ENCODE measurements at regions not wholly inside any gene's neighbourhood (a gene's known extent, or its start where the extent isn't known, plus 50 kb on each side); places are given as distances from the start of the nearest gene placed in this dataset.
A peak's percentile ranks its signal among the peaks of the same experiment; 100 is the strongest.

GRCh38 chr6:53974941-53975340, 136.3 kb upstream of the MLIP start:
- no peaks in the 10 kb centered on the region for H3K9me3 ChIP-seq (ENCODE audit: low read length)
- no peaks in the 10 kb centered on the region for H3K4me1 ChIP-seq (ENCODE audit: insufficient read depth, low read length)
- H3K36me3 ChIP-seq (ENCODE audit: insufficient read depth, low read length), result no peaks in the 10 kb centered on the region
- H3K27me3 ChIP-seq (ENCODE audit: insufficient read depth, low read length), result no peaks in the 10 kb centered on the region
- no peak overlapping the region for H3K4me3 ChIP-seq (ENCODE audit: low read length)
- no peak overlapping the region for H2AFZ ChIP-seq (ENCODE audit: low read depth, low read length)

- H3K36me3 ChIP-seq (ENCODE audit: insufficient read depth, low read length), result no peaks in the 10 kb centered on the region
- H2AFZ ChIP-seq (ENCODE audit: low read depth, low read length), result no peak overlapping the region
- no peaks in the 10 kb centered on the region for H3K9me3 ChIP-seq (ENCODE audit: low read length)
- H3K27me3 ChIP-seq (ENCODE audit: insufficient read depth, low read length), result no peaks in the 10 kb centered on the region
- H3K4me3 ChIP-seq (ENCODE audit: low read length), result no peak overlapping the region
- H3K4me1 ChIP-seq (ENCODE audit: insufficient read depth, low read length), result no peaks in the 10 kb centered on the region
These were observed 135.2 kb upstream of the MLIP start for GRCh38 chr6:53975941-53976615.

GRCh38 chr6:53977551-53977950, 133.7 kb upstream of the MLIP start:
- no peaks in the 10 kb centered on the region for H3K9me3 ChIP-seq (ENCODE audit: low read length)
- no peaks in the 10 kb centered on the region for H3K4me1 ChIP-seq (ENCODE audit: insufficient read depth, low read length)
- H2AFZ ChIP-seq (ENCODE audit: low read depth, low read length), result no peak overlapping the region
- no peaks in the 10 kb centered on the region for H3K27me3 ChIP-seq (ENCODE audit: insufficient read depth, low read length)
- no peak overlapping the region for H3K4me3 ChIP-seq (ENCODE audit: low read length)
- no peaks in the 10 kb centered on the region for H3K36me3 ChIP-seq (ENCODE audit: insufficient read depth, low read length)

GRCh38 chr6:53979468-53980067, 131.7 kb upstream of the MLIP start:
- no peak overlapping the region for H2AFZ ChIP-seq (ENCODE audit: low read depth, low read length)
- H3K4me3 ChIP-seq (ENCODE audit: low read length), result no peak overlapping the region
- no peaks in the 10 kb centered on the region for H3K4me1 ChIP-seq (ENCODE audit: insufficient read depth, low read length)
- no peaks in the 10 kb centered on the region for H3K9me3 ChIP-seq (ENCODE audit: low read length)
- no peaks in the 10 kb centered on the region for H3K36me3 ChIP-seq (ENCODE audit: insufficient read depth, low read length)
- no peaks in the 10 kb centered on the region for H3K27me3 ChIP-seq (ENCODE audit: insufficient read depth, low read length)

- no peaks in the 10 kb centered on the region for H3K27me3 ChIP-seq (ENCODE audit: insufficient read depth, low read length)
- H3K4me1 ChIP-seq (ENCODE audit: insufficient read depth, low read length), result peaks cover 10% of the 10 kb centered on the region
- no peak overlapping the region for H2AFZ ChIP-seq (ENCODE audit: low read depth, low read length)
- no peaks in the 10 kb centered on the region for H3K9me3 ChIP-seq (ENCODE audit: low read length)
- H3K4me3 ChIP-seq (ENCODE audit: low read length), result no peak overlapping the region
- H3K36me3 ChIP-seq (ENCODE audit: insufficient read depth, low read length), result no peaks in the 10 kb centered on the region
These were observed 128.7 kb upstream of the MLIP start for GRCh38 chr6:53982366-53983050.

GRCh38 chr6:53983301-53983700, 127.9 kb upstream of the MLIP start:
- H3K9me3 ChIP-seq (ENCODE audit: low read length), result no peaks in the 10 kb centered on the region
- no peaks in the 10 kb centered on the region for H3K27me3 ChIP-seq (ENCODE audit: insufficient read depth, low read length)
- no peak overlapping the region for H3K4me3 ChIP-seq (ENCODE audit: low read length)
- H2AFZ ChIP-seq (ENCODE audit: low read depth, low read length), result no peak overlapping the region
- H3K4me1 ChIP-seq (ENCODE audit: insufficient read depth, low read length), result peaks cover 10% of the 10 kb centered on the region
- H3K36me3 ChIP-seq (ENCODE audit: insufficient read depth, low read length), result no peaks in the 10 kb centered on the region

GRCh38 chr6:53984163-53984562, 127.1 kb upstream of the MLIP start:
- peaks cover 10% of the 10 kb centered on the region for H3K4me1 ChIP-seq (ENCODE audit: insufficient read depth, low read length)
- H3K36me3 ChIP-seq (ENCODE audit: insufficient read depth, low read length), result no peaks in the 10 kb centered on the region
- no peak overlapping the region for H3K4me3 ChIP-seq (ENCODE audit: low read length)

GRCh38 chr6:53984581-53984980, 126.7 kb upstream of the MLIP start:
- no peaks in the 10 kb centered on the region for H3K9me3 ChIP-seq (ENCODE audit: low read length)
- peaks cover 12% of the 10 kb centered on the region for H3K4me1 ChIP-seq (ENCODE audit: insufficient read depth, low read length)
- no peaks in the 10 kb centered on the region for H3K27me3 ChIP-seq (ENCODE audit: insufficient read depth, low read length)
- no peak overlapping the region for H3K4me3 ChIP-seq (ENCODE audit: low read length)
- no peaks in the 10 kb centered on the region for H3K36me3 ChIP-seq (ENCODE audit: insufficient read depth, low read length)
- no peak overlapping the region for H2AFZ ChIP-seq (ENCODE audit: low read depth, low read length)

More at GRCh38 chr6:53984163-53984562, 127.1 kb upstream of the MLIP start:
- H2AFZ ChIP-seq (ENCODE audit: low read depth, low read length), result no peak overlapping the region
- H3K27me3 ChIP-seq (ENCODE audit: insufficient read depth, low read length), result no peaks in the 10 kb centered on the region
- H3K9me3 ChIP-seq (ENCODE audit: low read length), result no peaks in the 10 kb centered on the region

GRCh38 chr6:53985366-53985765, 125.9 kb upstream of the MLIP start:
- Histone ChIP-seq H2AFZ (ENCODE audit: low read depth, low read length) (no peak overlapping the region), H3K4me1 (ENCODE audit: insufficient read depth, low read length) (peaks cover 13% of the 10 kb centered on the region), H3K27me3 (ENCODE audit: insufficient read depth, low read length) (no peaks in the 10 kb centered on the region), H3K36me3 (ENCODE audit: insufficient read depth, low read length) (no peaks in the 10 kb centered on the region), H3K4me3 (ENCODE audit: low read length) (no peak overlapping the region), H3K9me3 (ENCODE audit: low read length) (no peaks in the 10 kb centered on the region)

- H3K4me3 ChIP-seq (ENCODE audit: low read length), result no peak overlapping the region
These were observed 125.0 kb upstream of the MLIP start for GRCh38 chr6:53986165-53986720.

GRCh38 chr6:53986721-53987521, 124.3 kb upstream of the MLIP start:
- H3K9me3 ChIP-seq (ENCODE audit: low read length), result no peaks in the 10 kb centered on the region
- no peaks in the 10 kb centered on the region for H3K27me3 ChIP-seq (ENCODE audit: insufficient read depth, low read length)
- H2AFZ ChIP-seq (ENCODE audit: low read depth, low read length), result peak overlapping the region; percentile 15
- peak overlapping the region; percentile 22 for H3K4me3 ChIP-seq (ENCODE audit: low read length)
- H3K4me1 ChIP-seq (ENCODE audit: insufficient read depth, low read length), result peaks cover 13% of the 10 kb centered on the region
- H3K36me3 ChIP-seq (ENCODE audit: insufficient read depth, low read length), result no peaks in the 10 kb centered on the region

More at GRCh38 chr6:53986165-53986720, 125.0 kb upstream of the MLIP start:
- H3K9me3 ChIP-seq (ENCODE audit: low read length), result no peaks in the 10 kb centered on the region
- H2AFZ ChIP-seq (ENCODE audit: low read depth, low read length), result peak overlapping the region; percentile 15
- H3K4me1 ChIP-seq (ENCODE audit: insufficient read depth, low read length), result peaks cover 13% of the 10 kb centered on the region
- no peaks in the 10 kb centered on the region for H3K36me3 ChIP-seq (ENCODE audit: insufficient read depth, low read length)
- H3K27me3 ChIP-seq (ENCODE audit: insufficient read depth, low read length), result no peaks in the 10 kb centered on the region

- H3K27me3 ChIP-seq (ENCODE audit: insufficient read depth, low read length), result no peaks in the 10 kb centered on the region
- H3K36me3 ChIP-seq (ENCODE audit: insufficient read depth, low read length), result no peaks in the 10 kb centered on the region
- H3K4me3 ChIP-seq (ENCODE audit: low read length), result no peak overlapping the region
- peaks cover 13% of the 10 kb centered on the region for H3K4me1 ChIP-seq (ENCODE audit: insufficient read depth, low read length)
- H2AFZ ChIP-seq (ENCODE audit: low read depth, low read length), result peak overlapping the region; percentile 15
- H3K9me3 ChIP-seq (ENCODE audit: low read length), result no peaks in the 10 kb centered on the region
These were observed 123.7 kb upstream of the MLIP start for GRCh38 chr6:53987522-53987888.

- H2AFZ ChIP-seq (ENCODE audit: low read depth, low read length), result no peak overlapping the region
These were observed 121.7 kb upstream of the MLIP start for GRCh38 chr6:53989504-53989903.

More at GRCh38 chr6:53989504-53989903, 121.7 kb upstream of the MLIP start:
- H3K9me3 ChIP-seq (ENCODE audit: low read length), result no peaks in the 10 kb centered on the region
- no peaks in the 10 kb centered on the region for H3K36me3 ChIP-seq (ENCODE audit: insufficient read depth, low read length)
- no peak overlapping the region for H3K4me3 ChIP-seq (ENCODE audit: low read length)
- peaks cover 13% of the 10 kb centered on the region for H3K4me1 ChIP-seq (ENCODE audit: insufficient read depth, low read length)
- no peaks in the 10 kb centered on the region for H3K27me3 ChIP-seq (ENCODE audit: insufficient read depth, low read length)
